ENCODE measurements at regions not wholly inside any gene's neighbourhood (a gene's known extent, or its start where the extent isn't known, plus 50 kb on each side); places are given as distances from the start of the nearest gene placed in this dataset.

DNA sequence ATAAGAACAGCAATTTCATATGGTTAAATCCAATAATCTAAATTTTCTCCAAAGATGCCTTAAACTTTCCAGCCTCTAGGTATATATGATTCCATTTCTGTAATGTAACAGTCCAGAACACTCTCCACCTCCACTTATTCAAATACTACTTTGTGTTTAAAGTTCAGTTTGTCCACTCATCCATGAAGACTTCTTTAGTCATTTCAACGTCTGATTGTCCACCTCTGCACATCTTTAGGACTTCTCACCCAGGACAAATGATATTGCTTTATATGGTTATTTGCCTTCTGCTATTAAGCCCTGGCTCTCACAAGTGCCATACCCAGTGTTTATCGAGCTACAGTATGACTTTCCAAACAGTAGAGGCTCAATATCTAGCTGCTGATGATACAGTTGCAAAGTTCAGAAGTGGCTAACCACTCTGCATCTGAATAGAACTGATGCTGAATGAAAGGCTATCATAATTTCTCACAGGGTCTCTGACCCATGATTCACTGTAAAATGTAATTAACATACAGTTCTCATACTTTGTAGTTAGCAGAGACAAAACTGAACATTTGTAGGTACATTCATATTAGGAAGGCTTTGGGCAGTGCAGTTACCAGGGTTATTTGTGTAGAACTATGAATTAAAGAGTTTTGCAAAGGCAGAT is 93.7 kb upstream of the MBNL1 start:
- DNase-seq (ENCODE audit: low spot score) = no peak
- peak; percentile 40; the same call in 2 of the 3 replicates for ATAC-seq (ENCODE audit: low read depth)

GRCh38 chr3:152175528-152175889 is 93.2 kb upstream of the MBNL1 start:
- peak overlapping the region; percentile 84 for H3K27ac ChIP-seq (ENCODE audit: poor library complexity, severe bottlenecking)
- H3K27me3 ChIP-seq (ENCODE audit: insufficient read depth, poor library complexity, severe bottlenecking) = no peaks in the 10 kb centered on the region
- no peaks in the 10 kb centered on the region for H3K36me3 ChIP-seq (ENCODE audit: low read depth)
- H3K4me1 ChIP-seq (ENCODE audit: insufficient read depth, poor library complexity, severe bottlenecking) = peaks cover 21% of the 10 kb centered on the region
- no peak overlapping the region for H3K4me3 ChIP-seq (ENCODE audit: severe bottlenecking)
- peak; percentile 97 for ATAC-seq (ENCODE audit: low read depth)
- no peak for TF ChIP-seq CTCF (IDR thresholded peaks at IDR 0.05; ENCODE audit: poor library complexity, severe bottlenecking)
- DNase-seq (ENCODE audit: low spot score) = no peak
- H3K9me3 ChIP-seq (ENCODE audit: severe bottlenecking) = no peaks in the 10 kb centered on the region

More for the DNA sequence above, 93.7 kb upstream of the MBNL1 start:
- TF ChIP-seq CTCF (IDR thresholded peaks at IDR 0.05; ENCODE audit: poor library complexity, severe bottlenecking) = no peak
- H3K4me3 ChIP-seq (ENCODE audit: severe bottlenecking) = no peak overlapping the region
- H3K9me3 ChIP-seq (ENCODE audit: severe bottlenecking) = no peaks in the 10 kb centered on the region
- H3K36me3 ChIP-seq (ENCODE audit: low read depth) = no peaks in the 10 kb centered on the region
- H3K4me1 ChIP-seq (ENCODE audit: insufficient read depth, poor library complexity, severe bottlenecking) = peaks cover 21% of the 10 kb centered on the region
- H3K27ac ChIP-seq (ENCODE audit: poor library complexity, severe bottlenecking) = peak overlapping the region; percentile 84
- no peaks in the 10 kb centered on the region for H3K27me3 ChIP-seq (ENCODE audit: insufficient read depth, poor library complexity, severe bottlenecking)

- no peak for DNase-seq (ENCODE audit: low spot score)
- Histone ChIP-seq H3K9me3 (ENCODE audit: severe bottlenecking) (no peaks in the 10 kb centered on the region), H3K27ac (ENCODE audit: poor library complexity, severe bottlenecking) (peak overlapping the region; percentile 84), H3K36me3 (ENCODE audit: low read depth) (no peaks in the 10 kb centered on the region), H3K4me3 (ENCODE audit: severe bottlenecking) (no peak overlapping the region), H3K27me3 (ENCODE audit: insufficient read depth, poor library complexity, severe bottlenecking) (no peaks in the 10 kb centered on the region), H3K4me1 (ENCODE audit: insufficient read depth, poor library complexity, severe bottlenecking) (peaks cover 21% of the 10 kb centered on the region)
- no peak for TF ChIP-seq CTCF (IDR thresholded peaks at IDR 0.05; ENCODE audit: poor library complexity, severe bottlenecking)
- ATAC-seq (ENCODE audit: low read depth) = no peak
Observed at GRCh38 chr3:152176241-152176640, 92.5 kb upstream of the MBNL1 start.

DNA sequence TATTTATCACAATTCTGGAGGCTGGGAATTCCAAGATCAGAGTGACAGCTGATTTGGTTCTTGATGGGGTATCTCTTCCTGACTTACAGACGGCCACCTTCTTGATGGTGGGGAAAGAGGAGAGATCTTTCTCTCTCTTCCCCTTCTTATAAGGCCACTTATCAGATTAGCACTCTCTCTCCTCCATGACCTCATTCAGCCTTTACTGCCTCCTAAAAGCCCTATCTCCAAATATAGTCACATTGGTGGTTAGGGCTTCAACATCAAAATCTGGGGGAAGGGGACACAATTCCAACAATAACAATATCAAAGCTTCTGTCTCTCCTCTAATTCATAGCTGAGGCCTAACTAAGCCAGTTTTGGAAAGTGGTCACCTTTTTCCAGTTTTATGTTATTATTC is 91.7 kb upstream of the MBNL1 start:
- no peak for ATAC-seq (ENCODE audit: low read depth)
- H3K4me1 ChIP-seq (ENCODE audit: insufficient read depth, poor library complexity, severe bottlenecking) = peaks cover 21% of the 10 kb centered on the region
- H3K27me3 ChIP-seq (ENCODE audit: insufficient read depth, poor library complexity, severe bottlenecking) = no peaks in the 10 kb centered on the region
- H3K9me3 ChIP-seq (ENCODE audit: severe bottlenecking) = no peaks in the 10 kb centered on the region
- no peaks in the 10 kb centered on the region for H3K36me3 ChIP-seq (ENCODE audit: low read depth)
- TF ChIP-seq CTCF (IDR thresholded peaks at IDR 0.05; ENCODE audit: poor library complexity, severe bottlenecking) = no peak
- no peak overlapping the region for H3K4me3 ChIP-seq (ENCODE audit: severe bottlenecking)
- DNase-seq (ENCODE audit: low spot score) = no peak
- H3K27ac ChIP-seq (ENCODE audit: poor library complexity, severe bottlenecking) = no peak overlapping the region

GRCh38 chr3:152177757-152178156 is 91.0 kb upstream of the MBNL1 start:
- Histone ChIP-seq H3K27me3 (ENCODE audit: insufficient read depth, poor library complexity, severe bottlenecking) (no peaks in the 10 kb centered on the region), H3K27ac (ENCODE audit: poor library complexity, severe bottlenecking) (no peak overlapping the region), H3K4me3 (ENCODE audit: severe bottlenecking) (no peak overlapping the region), H3K4me1 (ENCODE audit: insufficient read depth, poor library complexity, severe bottlenecking) (peaks cover 21% of the 10 kb centered on the region), H3K36me3 (ENCODE audit: low read depth) (no peaks in the 10 kb centered on the region), H3K9me3 (ENCODE audit: severe bottlenecking) (no peaks in the 10 kb centered on the region)
- TF ChIP-seq CTCF (IDR thresholded peaks at IDR 0.05; ENCODE audit: poor library complexity, severe bottlenecking) = no peak
- no peak for DNase-seq (ENCODE audit: low spot score)
- no peak for ATAC-seq (ENCODE audit: low read depth)

Data from RWPE2 (cell line).